Tibial nerve (tissue), 4 donors: ENCODE measurements at regions not wholly inside any gene's neighbourhood (a gene's known extent, or its start where the extent isn't known, plus 50 kb on each side); places are given as distances from the start of the nearest gene placed in this dataset.
A peak's percentile ranks its signal among the peaks of the same experiment; 100 is the strongest.

Experiments
- DNase-seq, 2 donors: peaks; one replicate each; pipeline ENCODE4 v3.0.0-alpha.2; 2019; ENCODE audit warnings: low spot score in 2 of 2
- H3K27ac ChIP-seq, 4 donors: fragments of 200-600 bp; sonication (generic) in 3 of 4; one replicate each; pipeline ENCODE4 v1.5.1; 2017 to 2019; ENCODE audit warnings: mild to moderate bottlenecking in 1 of 4
- H3K27me3 ChIP-seq, 2 donors: fragments of 200-600 bp; sonication (generic) in 1 of 2; one replicate each; pipeline versions ENCODE4 v1.5.1 to v1.6.0; 2017 to 2019
- H3K36me3 ChIP-seq, 3 donors: fragments of 200-600 bp; sonication (generic); one replicate each; pipeline ENCODE4 v1.5.1; 2018 to 2019
- H3K4me1 ChIP-seq, 4 donors: fragments of 200-600 bp; sonication (generic) in 3 of 4; one replicate each; pipeline ENCODE4 v1.5.1; 2017 to 2019
- H3K4me3 ChIP-seq, 4 donors: fragments of 200-600 bp; sonication (generic) in 3 of 4; one replicate each; pipeline ENCODE4 v1.5.1; 2017 to 2019; ENCODE audit warnings: mild to moderate bottlenecking in 1 of 4, moderate library complexity in 1 of 4
- H3K9me3 ChIP-seq, 4 donors: fragments of 200-600 bp; sonication (generic) in 3 of 4; one replicate each; pipeline ENCODE4 v1.5.1; 2017 to 2019
- CTCF ChIP-seq, 5 experiments: fragments of 200-600 bp in 3 of 5; fragments of 450-650 bp in 2 of 5; sonication (generic) in 3 of 5; IDR thresholded peaks; one replicate each; pipeline ENCODE4 v1.5.1; 2016 to 2019; ENCODE audit warnings: antibody characterized with exemption in 5 of 5, mild to moderate bottlenecking in 3 of 5, moderate library complexity in 2 of 5
- EP300 ChIP-seq, 2 donors: sonication (generic); formaldehyde crosslinking; IDR thresholded peaks; one replicate each; pipeline ENCODE4 v1.6.1; 2017; ENCODE audit warnings: antibody characterized with exemption in 2 of 2, mild to moderate bottlenecking in 1 of 2
- POLR2A ChIP-seq, 2 donors: fragments of 450-650 bp; IDR thresholded peaks; one replicate each; pipeline ENCODE4 v1.6.1; 2017; ENCODE audit warnings: antibody characterized with exemption in 2 of 2, mild to moderate bottlenecking in 2 of 2, moderate library complexity in 2 of 2
- WGBS, 2 donors: methylation state at CpG; one replicate each; pipeline ENCODE4 v1.1.5; 2018; 5-methylcytosine and 5-hydroxymethylcytosine counted together

- Histone ChIP-seq H3K4me1 (peaks cover 0 to 15% (median 0%) of the 10 kb centered on the region in 4 donors), H3K27ac (no peak overlapping the region), H3K4me3 (no peak overlapping the region), H3K9me3 (no peaks in the 10 kb centered on the region), H3K36me3 (no peaks in the 10 kb centered on the region), H3K27me3 (peaks cover 0 to 2% of the 10 kb centered on the region in 2 donors)
- TF ChIP-seq POLR2A (IDR thresholded peaks at IDR 0.05) (no peak), CTCF (IDR thresholded peaks at IDR 0.05) (no peak), EP300 (IDR thresholded peaks at IDR 0.05) (no peak)
- DNase-seq: no peak
- WGBS, 2 donors: 91 to 92% methylated on average over 7 to 16 of the region's 18 CpGs
Measured at GRCh38 chr16:87552072-87552718, 50.1 kb upstream of the JPH3 start.

- no peak for DNase-seq
- Histone ChIP-seq H3K4me3 (no peak overlapping the region), H3K27me3 (peaks cover 0 to 9% of the 10 kb centered on the region in 2 donors), H3K36me3 (no peaks in the 10 kb centered on the region), H3K27ac (no peak overlapping the region), H3K9me3 (peaks cover 0 to under 1% (median 0%) of the 10 kb centered on the region in 4 donors), H3K4me1 (peaks cover 0 to 8% (median 0%) of the 10 kb centered on the region in 4 donors)
- 57 to 59% methylated on average over 5 of the region's 5 CpGs for WGBS, 2 donors
- TF ChIP-seq EP300 (IDR thresholded peaks at IDR 0.05) (no peak), POLR2A (IDR thresholded peaks at IDR 0.05) (no peak), CTCF (IDR thresholded peaks at IDR 0.05) (no peak)
Measured at GRCh38 chr16:87551487-87551886, 50.8 kb upstream of the JPH3 start.

GRCh38 chr16:87550495-87550961, 51.8 kb upstream of the JPH3 start:
- 48 to 95% methylated on average over 8 to 23 of the region's 28 CpGs for WGBS, 2 donors
- Histone ChIP-seq H3K9me3 (peaks cover 0 to 10% (median 0%) of the 10 kb centered on the region in 4 donors), H3K27ac (no peak overlapping the region), H3K4me1 (peaks cover 0 to 6% (median 0%) of the 10 kb centered on the region in 4 donors), H3K27me3 (peaks cover 0 to 18% of the 10 kb centered on the region in 2 donors), H3K4me3 (no peak overlapping the region), H3K36me3 (no peaks in the 10 kb centered on the region)
- DNase-seq: no peak
- TF ChIP-seq POLR2A (IDR thresholded peaks at IDR 0.05) (no peak), EP300 (IDR thresholded peaks at IDR 0.05) (no peak), CTCF (IDR thresholded peaks at IDR 0.05) (peak; percentile 84 to 96 (median 87))

- Histone ChIP-seq H3K27me3 (peaks cover 0 to 24% of the 10 kb centered on the region in 2 donors), H3K4me1 (peaks cover 0 to 6% (median 0%) of the 10 kb centered on the region in 4 donors)
- WGBS, 2 donors: 81 to 82% methylated on average over 33 to 34 of the region's 34 CpGs
Measured at GRCh38 chr16:87549627-87550494, 52.4 kb upstream of the JPH3 start.

More at GRCh38 chr16:87549627-87550494, 52.4 kb upstream of the JPH3 start:
- no peaks in the 10 kb centered on the region for H3K36me3 ChIP-seq
- no peak for TF ChIP-seq CTCF (IDR thresholded peaks at IDR 0.05)
- TF ChIP-seq POLR2A (IDR thresholded peaks at IDR 0.05): no peak
- no peak for TF ChIP-seq EP300 (IDR thresholded peaks at IDR 0.05)
- H3K9me3 ChIP-seq: peaks cover 0 to 11% (median 0%) of the 10 kb centered on the region in 4 donors
- H3K27ac ChIP-seq: no peak overlapping the region
- no peak for DNase-seq
- no peak overlapping the region for H3K4me3 ChIP-seq
